HCT116 (cell line): ENCODE measurements at regions not wholly inside any gene's neighbourhood (a gene's known extent, or its start where the extent isn't known, plus 50 kb on each side); places are given as distances from the start of the nearest gene placed in this dataset.

Experiments used
- ATAC-seq: fragments of 200-7000 bp; cut with Tn5 transposase; 2 replicates; pipeline ENCODE4 v1.9.1; 2020; ENCODE audit warnings: mild to moderate bottlenecking, moderate library complexity
- BruUV-seq: library from RNA; stranded (reverse); fragments of 400-500 nt; replicated peaks from 2 replicates; lab custom pipeline; 2021; lab: Mats Ljungman, UMichigan
- CTCF ChIA-PET: fragments of 300-600 bp; sonication (Branson Sonifier 250); formaldehyde crosslinking; loops from one replicate; lab custom pipeline; 2021; ENCODE audit warnings: antibody characterized with exemption; lab: Charles Lee
- POLR2A ChIA-PET: fragments of 300-600, 350-600 bp; sonication (Branson Sonifier 250); formaldehyde crosslinking; loops from one replicate; lab custom pipeline; 2021; ENCODE audit warnings: antibody characterized with exemption; lab: Charles Lee
- RAD21 ChIA-PET, 2 experiments: fragments of 300-600 bp; sonication (Branson Sonifier 250); formaldehyde crosslinking; loops; one replicate each; lab custom pipeline; 2023; ENCODE audit warnings: low total read pairs in 2 of 2; ENCODE audit not compliant: uncharacterized antibody in 2 of 2, unreplicated experiment in 2 of 2, low non-redundant PET in 1 of 2; lab: Charles Lee
- DNase-seq: peaks from one replicate; pipeline ENCODE4 v3.0.0-alpha.2; 2010; ENCODE audit warnings: low read depth, low spot score
- H2AFZ ChIP-seq: fragments of 200-600 bp; shearing (Covaris generic), sonication (generic); 2 replicates; pipeline ENCODE4 v1.6.1; 2017; ENCODE audit warnings: low read depth, mixed run types, mixed read lengths, antibody characterized with exemption, low read length; ENCODE audit not compliant: poor library complexity, severe bottlenecking
- H3K27ac ChIP-seq: 2 replicates; pipeline ENCODE4 v1.5.1; 2012; ENCODE audit warnings: low read depth, low read length
- H3K27me3 ChIP-seq: fragments of 200-600 bp; sonication (generic); 2 replicates; pipeline ENCODE4 v1.6.1; 2016; ENCODE audit warnings: mixed run types, low read length, mixed read lengths; ENCODE audit not compliant: insufficient read depth
- H3K36me3 ChIP-seq, 2 experiments: fragments of 200-500 bp in 1 of 2; fragments of 200-600 bp in 1 of 2; sonication (Bioruptor generic) in 1 of 2; sonication (generic) in 1 of 2; 2 replicates each; pipeline versions ENCODE4 v1.5.1 to v1.6.1; 2014 to 2016; ENCODE audit warnings: low read length in 2 of 2, inconsistent platforms in 1 of 2, mixed read lengths in 1 of 2, mixed run types in 1 of 2; ENCODE audit not compliant: insufficient read depth in 2 of 2, control insufficient read depth in 1 of 2
- H3K4me1 ChIP-seq, 2 experiments: fragments of 200-600 bp in 1 of 2; sonication (generic) in 1 of 2; 2 replicates each; pipeline versions ENCODE4 v1.5.1 to v1.6.1; 2012 to 2017; ENCODE audit warnings: low read length in 2 of 2, inconsistent platforms in 1 of 2, mild to moderate bottlenecking in 1 of 2, mixed read lengths in 1 of 2, mixed run types in 1 of 2, moderate library complexity in 1 of 2; ENCODE audit not compliant: insufficient read depth in 2 of 2, control insufficient read depth in 1 of 2
- H3K4me2 ChIP-seq: fragments of 200-600 bp; sonication (generic); 2 replicates; pipeline ENCODE4 v1.6.1; 2017; ENCODE audit warnings: mixed run types, low read length, mixed read lengths
- H3K4me3 ChIP-seq, 2 experiments: fragments of 200-600 bp in 1 of 2; sonication (generic) in 1 of 2; replicated peaks in 1 of 2; 2 replicates each; pipeline ENCODE4 v1.5.1; 2011 to 2016; ENCODE audit warnings: low read length in 2 of 2, control low read depth in 1 of 2, low read depth in 1 of 2, mild to moderate bottlenecking in 1 of 2, mixed read lengths in 1 of 2, mixed run types in 1 of 2
- H3K79me2 ChIP-seq: fragments of 200-600 bp; sonication (generic); 2 replicates; pipeline ENCODE4 v1.6.1; 2017; ENCODE audit warnings: mild to moderate bottlenecking, mixed run types, low read length, moderate library complexity, mixed read lengths; ENCODE audit not compliant: insufficient read depth
- H3K9ac ChIP-seq: fragments of 200-600 bp; sonication (generic); 2 replicates; pipeline ENCODE4 v1.6.1; 2016; ENCODE audit warnings: low read length, mixed read lengths
- H3K9me2 ChIP-seq: fragments of 200-600 bp; sonication (generic), shearing (Covaris generic); 2 replicates; pipeline ENCODE4 v1.6.1; 2017; ENCODE audit warnings: mixed run types, mild to moderate bottlenecking, moderate library complexity; ENCODE audit not compliant: insufficient read depth
- H3K9me3 ChIP-seq, 2 experiments: fragments of 200-500 bp in 1 of 2; fragments of 200-600 bp in 1 of 2; sonication (Bioruptor generic) in 1 of 2; sonication (generic) in 1 of 2; 2 replicates each; pipeline ENCODE4 v1.6.1; 2014 to 2017; ENCODE audit warnings: low read length in 2 of 2, mixed read lengths in 2 of 2, inconsistent platforms in 1 of 2, low read depth in 1 of 2, mild to moderate bottlenecking in 1 of 2, mixed run types in 1 of 2, moderate library complexity in 1 of 2; ENCODE audit not compliant: control insufficient read depth in 1 of 2, insufficient read depth in 1 of 2
- H4K20me1 ChIP-seq: fragments of 200-600 bp; sonication (generic), shearing (Covaris generic); 2 replicates; pipeline ENCODE4 v1.6.1; 2017; ENCODE audit warnings: mixed run types, mild to moderate bottlenecking, moderate library complexity; ENCODE audit not compliant: insufficient read depth
- CEBPB ChIP-seq: IDR thresholded peaks from 2 replicates; pipeline ENCODE4 v1.6.1; 2012; ENCODE audit warnings: low read depth
- EGR1 ChIP-seq: IDR thresholded peaks from 2 replicates; pipeline ENCODE4 v1.6.1; 2012; ENCODE audit warnings: low read depth
- EZH2 ChIP-seq: fragments of 200-600 bp; sonication (generic); IDR thresholded peaks from 2 replicates; pipeline ENCODE4 v1.6.1; 2017; ENCODE audit warnings: antibody characterized with exemption, mixed run types
- POLR2AphosphoS5 ChIP-seq: IDR thresholded peaks from 2 replicates; pipeline ENCODE4 v1.6.1; 2011; ENCODE audit warnings: mild to moderate bottlenecking, low read depth, low read length, moderate library complexity
- RAD21 ChIP-seq: IDR thresholded peaks from 2 replicates; pipeline ENCODE4 v1.6.1; 2012; ENCODE audit warnings: low read depth, mild to moderate bottlenecking
- SIN3A ChIP-seq: IDR thresholded peaks from 2 replicates; pipeline ENCODE4 v1.6.1; 2012; ENCODE audit warnings: low read depth
- SP1 ChIP-seq: IDR thresholded peaks from 2 replicates; pipeline ENCODE4 v1.6.1; 2012; ENCODE audit warnings: low read depth
- YY1 ChIP-seq: IDR thresholded peaks from 2 replicates; pipeline ENCODE4 v1.6.1; 2011; ENCODE audit warnings: low read length, low read depth, moderate library complexity, mild to moderate bottlenecking; ENCODE audit not compliant: insufficient replicate concordance; ENCODE audit errors: extremely low read depth
- ZNF274 ChIP-seq: fragments of 200-500 bp; sonication (Bioruptor generic); IDR thresholded peaks from 2 replicates; pipeline ENCODE4 v1.6.1; 2014; ENCODE audit warnings: mild to moderate bottlenecking, low read depth, low read length, inconsistent platforms
- intact Hi-C: fragments of 100-400 bp; cut with micrococcal nuclease; formaldehyde crosslinking; loops from 2 replicates; pipeline ENCODE4 v1.10.0; 2022
- TF ChIP-seq, protein P1 (sequence below): IDR thresholded peaks from 2 replicates; pipeline ENCODE4 v1.6.1; 2012; ENCODE audit warnings: low read depth
- TF ChIP-seq, protein P2 (sequence below): IDR thresholded peaks from 2 replicates; pipeline ENCODE4 v1.6.1; 2012

- Histone ChIP-seq H3K4me3 (no peak overlapping the region), H3K9me2 (no peaks in the 10 kb centered on the region), H3K79me2 (0 out of 2 replicates have a peak, but pooled peaks cover 4% of the 10 kb centered on the region), H3K27ac (no peak overlapping the region), H4K20me1 (no peaks in the 10 kb centered on the region), H3K4me2 (no peak overlapping the region), H3K27me3 (no peaks in the 10 kb centered on the region), H2AFZ (no peak overlapping the region), H3K4me1 (peaks cover 18 to 19% of the 10 kb centered on the region in 2 experiments), H3K9me3 (no peaks in the 10 kb centered on the region), H3K9ac (no peak overlapping the region), H3K36me3 (no peaks in the 10 kb centered on the region)
- TF ChIP-seq, protein P1, sequence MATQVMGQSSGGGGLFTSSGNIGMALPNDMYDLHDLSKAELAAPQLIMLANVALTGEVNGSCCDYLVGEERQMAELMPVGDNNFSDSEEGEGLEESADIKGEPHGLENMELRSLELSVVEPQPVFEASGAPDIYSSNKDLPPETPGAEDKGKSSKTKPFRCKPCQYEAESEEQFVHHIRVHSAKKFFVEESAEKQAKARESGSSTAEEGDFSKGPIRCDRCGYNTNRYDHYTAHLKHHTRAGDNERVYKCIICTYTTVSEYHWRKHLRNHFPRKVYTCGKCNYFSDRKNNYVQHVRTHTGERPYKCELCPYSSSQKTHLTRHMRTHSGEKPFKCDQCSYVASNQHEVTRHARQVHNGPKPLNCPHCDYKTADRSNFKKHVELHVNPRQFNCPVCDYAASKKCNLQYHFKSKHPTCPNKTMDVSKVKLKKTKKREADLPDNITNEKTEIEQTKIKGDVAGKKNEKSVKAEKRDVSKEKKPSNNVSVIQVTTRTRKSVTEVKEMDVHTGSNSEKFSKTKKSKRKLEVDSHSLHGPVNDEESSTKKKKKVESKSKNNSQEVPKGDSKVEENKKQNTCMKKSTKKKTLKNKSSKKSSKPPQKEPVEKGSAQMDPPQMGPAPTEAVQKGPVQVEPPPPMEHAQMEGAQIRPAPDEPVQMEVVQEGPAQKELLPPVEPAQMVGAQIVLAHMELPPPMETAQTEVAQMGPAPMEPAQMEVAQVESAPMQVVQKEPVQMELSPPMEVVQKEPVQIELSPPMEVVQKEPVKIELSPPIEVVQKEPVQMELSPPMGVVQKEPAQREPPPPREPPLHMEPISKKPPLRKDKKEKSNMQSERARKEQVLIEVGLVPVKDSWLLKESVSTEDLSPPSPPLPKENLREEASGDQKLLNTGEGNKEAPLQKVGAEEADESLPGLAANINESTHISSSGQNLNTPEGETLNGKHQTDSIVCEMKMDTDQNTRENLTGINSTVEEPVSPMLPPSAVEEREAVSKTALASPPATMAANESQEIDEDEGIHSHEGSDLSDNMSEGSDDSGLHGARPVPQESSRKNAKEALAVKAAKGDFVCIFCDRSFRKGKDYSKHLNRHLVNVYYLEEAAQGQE: no peak
- TF ChIP-seq YY1 (no peak), SIN3A (no peak), ZNF274 (no peak), EZH2 (no peak), CEBPB (no peak), SP1 (no peak), POLR2AphosphoS5 (no peak), EGR1 (no peak), RAD21 (no peak)
- TF ChIP-seq, protein P2, sequence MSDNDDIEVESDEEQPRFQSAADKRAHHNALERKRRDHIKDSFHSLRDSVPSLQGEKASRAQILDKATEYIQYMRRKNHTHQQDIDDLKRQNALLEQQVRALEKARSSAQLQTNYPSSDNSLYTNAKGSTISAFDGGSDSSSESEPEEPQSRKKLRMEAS: no peak
- intact Hi-C loops: no loop called here
- DNase-seq: no peak
- POLR2A ChIA-PET: no interaction called here
- RAD21 ChIA-PET: no interaction called here
- no peak for ATAC-seq
- CTCF ChIA-PET: no interaction called here
- no TSS peak for BruUV-seq
Measured at GRCh38 chr1:39145331-39145965, 59.0 kb upstream of the MACF1 start.
